ENCODE measurements at regions not wholly inside any gene's neighbourhood (a gene's known extent, or its start where the extent isn't known, plus 50 kb on each side); places are given as distances from the start of the nearest gene placed in this dataset.

- Histone ChIP-seq H4K91ac (replicated peaks; ENCODE audit: insufficient read length, low read length) (no peak overlapping the region), H2BK120ac (replicated peaks; ENCODE audit: low read depth, low read length) (no peak overlapping the region), H3K4me2 (ENCODE audit: insufficient read depth in 1 of 2, low read depth in 2 of 2, low read length in 2 of 2) (no peak overlapping the region), H2BK20ac (ENCODE audit: low read length) (no peak overlapping the region), H2BK5ac (ENCODE audit: low read depth, low read length) (no peak overlapping the region), H3K27me3 (replicated peaks in 1 of 4; ENCODE audit: control insufficient read depth in 3 of 4, extremely low read depth in 1 of 4, insufficient read depth in 3 of 4, low read length in 3 of 4) (peaks cover 0 to 5% (median 1%) of the 10 kb centered on the region in 4 experiments; a peak in 2 of 7 replicates), H3K4me3 (ENCODE audit: extremely low read depth in 1 of 4, insufficient read depth in 2 of 4, low read depth in 3 of 4, low read length in 4 of 4) (no peak overlapping the region), H2BK15ac (ENCODE audit: low read length) (no peak overlapping the region), H3K56ac (replicated peaks; ENCODE audit: insufficient read length, low read depth, low read length) (no peak overlapping the region), H3K9ac (replicated peaks in 1 of 4; ENCODE audit: extremely low read depth in 1 of 4, low read depth in 3 of 4, low read length in 3 of 4) (no peak overlapping the region), H3K4ac (replicated peaks; ENCODE audit: insufficient read length, low read depth, low read length) (no peak overlapping the region), H3K23ac (ENCODE audit: insufficient read length) (no peak overlapping the region), H2AFZ (ENCODE audit: low read length) (no peak overlapping the region), H2BK12ac (ENCODE audit: low read depth, low read length) (no peak overlapping the region), H3K18ac (ENCODE audit: extremely low read depth, low read length) (no peak overlapping the region), H3K79me1 (ENCODE audit: low read depth, low read length) (no peaks in the 10 kb centered on the region), H3K36me3 (ENCODE audit: control insufficient read depth in 2 of 4, insufficient read depth in 4 of 4, low read length in 3 of 4) (no peaks in the 10 kb centered on the region), H4K5ac (ENCODE audit: insufficient read length, low read depth, low read length) (no peak overlapping the region), H3K79me2 (ENCODE audit: control insufficient read depth in 1 of 2, insufficient read depth in 2 of 2, low read length in 2 of 2) (no peaks in the 10 kb centered on the region), H3K4me1 (replicated peaks in 1 of 4; ENCODE audit: control insufficient read depth in 3 of 4, insufficient read depth in 4 of 4, low read length in 3 of 4) (peaks cover 0 to 17% (median 8%) of the 10 kb centered on the region in 4 experiments; a peak in 5 of 7 replicates), H4K8ac (ENCODE audit: extremely low read depth, insufficient read depth, low read length) (no peak overlapping the region), H2AK5ac (ENCODE audit: low read depth, low read length) (no peak overlapping the region), H3K23me2 (ENCODE audit: low read depth, low read length) (peaks cover 1% of the 10 kb centered on the region; the same call in 1 of the 2 replicates), H3K14ac (ENCODE audit: insufficient read length) (no peak overlapping the region), H3K27ac (ENCODE audit: low read depth, low read length) (no peak overlapping the region), H3K9me3 (ENCODE audit: insufficient read depth in 2 of 2, low read depth in 1 of 2, low read length in 1 of 2) (no peaks in the 10 kb centered on the region), H4K20me1 (replicated peaks in 1 of 2; ENCODE audit: control insufficient read depth in 1 of 2, insufficient read depth in 2 of 2, low read length in 2 of 2) (no peaks in the 10 kb centered on the region)
- POLR2A ChIA-PET (ENCODE audit: partially characterized antibody): no interaction called here
- CTCF ChIA-PET (ENCODE audit: partially characterized antibody): interaction anchor here (1.0 to 1.3 kb wide), 2 partner anchors 12 to 15 kb away, joined by 3 read pairs; no protein-coding TSS in a partner anchor
- no peak for DNase-seq (ENCODE audit: low read depth in 1 of 2, low spot score in 2 of 2)
- TF ChIP-seq SUZ12 (IDR thresholded peaks at IDR 0.05; ENCODE audit: low read length) (no peak), SRF (IDR thresholded peaks at IDR 0.05; ENCODE audit: low read depth, low read length) (no peak), GABPA (IDR thresholded peaks at IDR 0.05; ENCODE audit: borderline replicate concordance, insufficient read depth, low read length) (no peak), BRCA1 (IDR thresholded peaks at IDR 0.05; ENCODE audit: low read depth, low read length) (no peak), SAP30 (IDR thresholded peaks at IDR 0.05; ENCODE audit: insufficient read depth, insufficient replicate concordance, low read length) (no peak), CREB1 (IDR thresholded peaks at IDR 0.05) (no peak), SP4 (IDR thresholded peaks at IDR 0.05; ENCODE audit: low read length) (no peak), RBBP5 (IDR thresholded peaks at IDR 0.05; ENCODE audit: borderline replicate concordance, low read depth, low read length) (no peak), SIX5 (IDR thresholded peaks at IDR 0.05; ENCODE audit: low read depth, low read length) (no peak), NANOG (IDR thresholded peaks at IDR 0.05; ENCODE audit: insufficient read depth, low read depth, low read length, poor library complexity, severe bottlenecking) (no peak), NRF1 (IDR thresholded peaks at IDR 0.05; ENCODE audit: low read depth, low read length) (no peak)
- no peak for FAIRE-seq
- WGBS, 2 experiments (ENCODE audit: extremely low coverage in 1 of 2, insufficient coverage in 1 of 2, insufficient read length in 1 of 2, insufficient replicate concordance in 2 of 2, low coverage in 1 of 2, low lambda C conversion rate in 2 of 2, missing lambda C conversion rate in 1 of 2): 70 to 100% methylated on average over 1 of the region's 1 CpG
Observed at GRCh38 chr19:29305268-29305667, 92.3 kb upstream of the UQCRFS1 start.
